ES-I3 (cell line): ENCODE measurements at regions not wholly inside any gene's neighbourhood (a gene's known extent, or its start where the extent isn't known, plus 50 kb on each side); places are given as distances from the start of the nearest gene placed in this dataset.
"Not testable (repeated sequence)": the region's sequence is repeated elsewhere in the genome, so short reads cannot be mapped to it uniquely, and the experiment has no call there.

Experiments used
- H3K36me3 ChIP-seq: 2 replicates; pipeline ENCODE4 v1.6.1; 2013; ENCODE audit warnings: mild to moderate bottlenecking, low read length, control low read depth, moderate library complexity; ENCODE audit not compliant: insufficient read depth
- H3K4me1 ChIP-seq: 2 replicates; pipeline ENCODE4 v1.6.1; 2013; ENCODE audit warnings: mild to moderate bottlenecking, control low read depth, low read length; ENCODE audit not compliant: insufficient read depth
- H3K9ac ChIP-seq: 2 replicates; pipeline ENCODE4 v1.6.1; 2013; ENCODE audit warnings: low read depth, mild to moderate bottlenecking, low read length, moderate library complexity
- H3K9me3 ChIP-seq: 2 replicates; pipeline ENCODE4 v1.6.1; 2013; ENCODE audit warnings: mild to moderate bottlenecking, low read length, moderate library complexity; ENCODE audit not compliant: control insufficient read depth, insufficient read depth

DNA sequence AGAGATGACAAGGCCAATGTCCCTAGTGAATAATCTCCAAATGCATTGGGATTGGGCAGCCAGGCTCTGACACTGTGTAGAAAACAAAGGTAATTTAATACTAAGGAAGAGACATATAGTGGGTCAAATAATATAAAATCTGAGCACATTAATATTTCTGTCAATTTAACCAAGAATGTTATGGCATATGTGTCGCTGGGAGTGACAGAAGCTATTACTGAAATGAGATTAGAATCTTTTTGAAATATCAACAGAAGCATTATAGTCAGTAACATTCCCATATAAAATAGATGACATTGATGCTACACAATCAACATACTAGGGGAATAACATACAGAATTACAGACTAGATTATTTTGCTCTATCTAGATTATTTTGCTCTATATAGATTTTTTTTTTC lies 114.0 kb downstream of the BLID start:
- Histone ChIP-seq H3K4me1 (no peaks in the 10 kb centered on the region), H3K36me3 (no peaks in the 10 kb centered on the region), H3K9me3 (no peaks in the 10 kb centered on the region), H3K9ac (no peak overlapping the region)

DNA sequence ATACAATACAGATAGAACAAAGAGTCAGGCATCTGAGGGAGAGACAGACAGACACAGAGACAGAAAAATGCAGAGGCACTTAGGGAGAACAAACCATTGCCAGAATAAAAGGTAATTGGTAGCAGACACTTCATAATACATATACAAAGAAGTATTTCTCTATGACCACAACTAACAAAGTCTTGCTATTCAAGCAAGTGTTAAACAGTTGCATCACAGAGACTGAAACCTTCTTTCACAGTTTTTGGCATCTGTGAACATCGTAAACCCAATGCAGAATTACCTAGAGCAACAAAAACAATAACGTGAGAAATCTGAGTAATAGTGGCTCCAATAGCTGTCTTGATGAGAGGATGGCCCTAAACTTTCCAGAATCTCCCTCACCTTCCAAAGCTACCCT lies 116.4 kb downstream of the BLID start:
- no peaks in the 10 kb centered on the region for H3K9me3 ChIP-seq
- H3K4me1 ChIP-seq, result no peaks in the 10 kb centered on the region
- H3K36me3 ChIP-seq, result no peaks in the 10 kb centered on the region
- no peak overlapping the region for H3K9ac ChIP-seq

DNA sequence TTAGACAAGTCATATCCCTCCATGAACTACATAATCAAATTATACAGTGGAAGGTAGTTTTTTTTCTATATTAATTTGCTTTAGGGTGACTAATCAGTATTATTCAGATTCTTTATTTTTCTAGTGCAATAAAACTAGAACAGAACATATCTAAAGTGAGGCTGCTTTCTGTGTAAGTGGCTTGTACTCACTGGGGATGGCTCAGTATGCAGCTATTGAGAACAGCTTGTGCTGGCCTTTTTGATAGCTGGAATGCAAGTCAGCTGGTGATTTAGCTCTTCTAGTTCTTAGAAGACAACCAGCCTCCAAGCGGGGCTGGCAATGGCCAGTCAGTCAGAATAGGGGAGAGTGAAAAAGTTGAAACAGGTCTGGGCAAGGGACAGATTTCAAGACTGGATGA lies 119.4 kb downstream of the BLID start:
- Histone ChIP-seq H3K4me1 (no peaks in the 10 kb centered on the region), H3K9ac (no peak overlapping the region), H3K36me3 (no peaks in the 10 kb centered on the region), H3K9me3 (no peaks in the 10 kb centered on the region)

DNA sequence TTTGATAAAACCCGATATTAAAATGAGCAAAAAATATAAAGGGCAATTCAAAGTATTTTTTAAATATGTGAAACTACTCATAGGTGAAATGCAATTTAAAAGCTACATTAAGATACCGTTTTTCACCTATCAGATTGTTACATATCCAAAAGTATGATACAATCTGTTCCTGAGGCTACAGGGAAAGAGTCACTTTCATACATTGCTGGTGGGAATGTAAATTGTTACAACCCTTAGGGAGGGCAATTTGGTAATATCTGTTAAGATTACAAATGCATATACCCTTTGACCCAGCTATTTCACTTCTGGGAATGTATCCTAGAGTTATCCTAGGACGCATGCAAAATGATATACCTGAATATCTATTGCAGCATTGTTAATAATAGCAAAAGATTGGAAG lies 132.1 kb downstream of the BLID start:
- Histone ChIP-seq H3K36me3 (no peaks in the 10 kb centered on the region), H3K9me3 (no peaks in the 10 kb centered on the region), H3K4me1 (no peaks in the 10 kb centered on the region), H3K9ac (no peak overlapping the region)

DNA sequence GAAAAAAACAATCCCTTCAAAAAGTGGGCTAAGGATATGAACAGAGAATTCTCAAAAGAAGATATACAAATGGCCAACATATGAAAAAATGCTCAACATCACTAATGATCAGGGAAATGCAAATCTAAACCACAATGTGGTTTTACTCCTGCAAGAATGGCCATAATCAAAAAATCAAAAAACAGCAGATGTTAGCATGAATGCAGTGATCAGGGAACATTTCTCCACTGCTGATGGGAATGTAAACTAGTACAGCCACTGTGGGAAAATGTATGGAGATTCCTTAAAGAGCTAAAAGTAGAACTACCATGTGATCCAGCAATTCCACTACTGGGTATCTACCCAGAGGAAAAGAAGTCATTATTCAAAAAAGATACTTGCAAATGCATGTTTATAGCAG lies 138.1 kb downstream of the BLID start:
- H3K36me3 ChIP-seq, H3K9me3 ChIP-seq, H3K4me1 ChIP-seq, H3K9ac ChIP-seq: not testable (repeated sequence)

DNA sequence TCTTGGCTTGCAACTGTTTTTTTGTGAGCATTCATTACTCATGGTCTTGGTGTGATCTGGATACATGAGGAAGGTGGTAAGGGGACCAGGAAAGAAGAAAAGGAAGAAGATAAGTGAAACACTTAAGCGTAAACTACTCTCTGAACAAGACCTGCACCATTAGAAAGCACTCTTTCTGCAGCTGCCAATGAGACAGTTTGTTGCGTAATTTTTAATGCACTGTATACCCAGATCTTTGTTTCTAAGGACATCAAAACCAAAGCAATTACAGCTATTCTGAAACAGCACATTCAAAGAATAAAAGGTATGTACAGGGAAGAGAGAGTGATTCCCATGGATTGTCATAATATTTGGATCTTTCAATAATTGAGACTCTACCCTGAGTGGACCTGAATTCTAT lies 147.4 kb downstream of the BLID start:
- Histone ChIP-seq H3K4me1 (0 out of 2 replicates have a peak, but pooled peaks cover 5% of the 10 kb centered on the region), H3K9me3 (no peaks in the 10 kb centered on the region), H3K36me3 (no peaks in the 10 kb centered on the region), H3K9ac (no peak overlapping the region)

DNA sequence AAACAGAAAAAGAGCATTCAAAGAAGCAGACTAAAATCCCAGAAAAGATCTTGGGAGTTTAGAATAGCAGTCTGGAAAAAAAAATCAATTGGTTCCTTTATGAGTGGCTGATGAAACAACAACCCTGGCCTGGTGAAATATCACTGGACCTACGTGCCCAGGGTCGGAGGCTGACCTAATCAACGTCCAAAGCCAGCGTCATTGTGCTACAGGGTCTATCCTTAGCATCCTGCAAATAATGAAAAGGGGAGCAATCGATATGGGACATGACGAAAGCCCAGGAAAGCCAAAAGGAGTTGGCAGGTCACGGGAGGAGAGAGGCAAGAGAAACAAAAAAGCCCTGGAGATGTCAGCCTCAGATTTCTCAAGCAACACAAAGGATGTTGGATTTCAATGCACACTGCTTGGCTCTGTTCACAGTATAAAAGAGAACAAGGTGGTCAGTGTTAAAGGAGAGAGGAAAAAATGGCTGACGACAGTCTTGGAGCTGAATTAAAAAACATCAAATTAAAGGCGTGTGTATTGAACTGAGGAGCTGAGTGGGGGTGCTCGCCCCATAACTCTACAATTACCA lies 148.8 kb downstream of the BLID start:
- Histone ChIP-seq H3K36me3 (no peaks in the 10 kb centered on the region), H3K9me3 (no peaks in the 10 kb centered on the region), H3K4me1 (0 out of 2 replicates have a peak, but pooled peaks cover 5% of the 10 kb centered on the region), H3K9ac (no peak overlapping the region)

DNA sequence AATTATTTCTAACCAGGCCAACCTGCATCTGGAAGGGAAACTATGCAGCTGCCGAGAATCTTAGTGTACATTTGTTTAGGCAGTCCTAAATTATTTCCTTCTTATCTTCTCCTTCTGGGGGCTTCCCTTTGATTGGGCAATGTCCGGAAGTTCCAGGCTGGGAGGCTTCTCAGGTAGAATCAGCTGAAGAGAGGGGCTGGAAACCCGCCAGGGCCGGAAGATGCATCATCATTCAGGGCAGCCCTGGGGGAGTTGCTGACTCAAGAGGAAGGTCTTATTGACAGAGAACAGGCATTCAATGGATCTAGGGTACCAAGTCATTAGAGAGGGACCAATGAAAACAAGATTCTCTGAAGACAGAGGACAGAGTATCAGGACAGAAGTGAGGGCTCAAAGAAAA lies 150.7 kb downstream of the BLID start:
- Histone ChIP-seq H3K36me3 (no peaks in the 10 kb centered on the region), H3K4me1 (0 out of 2 replicates have a peak, but pooled peaks cover 5% of the 10 kb centered on the region), H3K9me3 (no peaks in the 10 kb centered on the region), H3K9ac (no peak overlapping the region)

DNA sequence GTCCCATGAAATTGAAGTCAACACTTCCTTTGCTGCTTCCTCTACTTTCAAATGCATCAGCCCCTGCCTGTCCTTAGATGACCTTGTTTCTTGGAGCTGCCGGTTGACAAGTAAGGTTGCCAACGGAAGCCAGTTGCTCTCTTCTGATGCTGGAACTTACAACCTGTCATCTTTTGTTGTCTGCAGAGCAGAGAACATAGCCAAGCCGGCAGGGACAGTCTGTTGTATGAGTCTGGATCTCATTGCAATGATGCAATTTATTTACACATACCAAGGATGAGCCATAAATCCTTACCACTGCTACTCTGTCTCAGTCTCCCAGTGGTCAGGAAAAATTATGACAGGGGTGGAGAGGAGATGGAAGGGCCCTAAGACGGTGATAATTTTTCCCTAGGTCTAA lies 151.4 kb downstream of the BLID start:
- Histone ChIP-seq H3K9me3 (no peaks in the 10 kb centered on the region), H3K36me3 (no peaks in the 10 kb centered on the region), H3K9ac (no peak overlapping the region), H3K4me1 (0 out of 2 replicates have a peak, but pooled peaks cover 5% of the 10 kb centered on the region)

DNA sequence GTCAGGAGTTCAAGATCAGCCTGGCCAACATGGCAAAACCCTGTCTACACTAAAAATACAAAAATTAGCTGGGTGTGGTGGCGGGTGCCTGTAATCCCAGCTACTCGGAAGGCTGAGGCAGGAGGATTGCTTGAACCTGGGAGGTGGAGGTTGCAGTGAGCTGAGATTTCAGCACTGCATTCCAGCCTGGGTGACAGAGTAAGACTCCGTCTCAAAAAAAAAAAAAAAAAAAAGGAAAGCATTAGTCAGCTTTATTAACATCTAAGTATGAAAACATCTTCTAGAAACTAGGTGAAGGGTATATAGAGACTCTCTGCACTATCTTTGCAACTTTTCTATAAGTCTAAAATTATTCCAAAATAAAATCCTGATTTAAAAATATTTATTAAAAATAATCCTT lies 152.2 kb downstream of the BLID start:
- not testable (repeated sequence) for H3K9ac ChIP-seq, H3K4me1 ChIP-seq, H3K9me3 ChIP-seq, H3K36me3 ChIP-seq

DNA sequence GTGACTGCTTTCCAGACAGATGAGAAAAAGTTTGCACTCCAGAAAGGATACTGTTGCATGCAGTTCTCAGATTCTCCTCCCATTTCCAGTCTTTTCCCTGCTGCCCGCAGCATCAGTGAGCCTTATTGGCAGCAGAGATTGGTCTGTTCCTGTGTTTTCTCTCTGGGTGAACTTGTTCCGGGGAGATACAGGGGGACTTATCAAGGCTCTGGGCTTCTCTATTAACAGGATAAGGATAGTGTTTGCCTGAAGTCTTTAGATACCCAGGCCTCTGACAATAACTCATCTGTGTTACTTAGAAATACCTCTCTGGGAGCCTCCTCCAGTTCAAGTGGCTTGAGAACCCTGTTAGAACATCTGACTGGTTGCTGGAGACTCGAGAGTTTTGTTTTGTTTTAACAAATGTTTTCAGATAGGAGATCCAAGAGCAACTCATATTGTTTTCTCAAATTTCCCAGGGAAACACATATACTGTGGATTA lies 154.7 kb downstream of the BLID start:
- H3K36me3 ChIP-seq, result no peaks in the 10 kb centered on the region
- H3K9me3 ChIP-seq, result no peaks in the 10 kb centered on the region
- no peak overlapping the region for H3K9ac ChIP-seq
- H3K4me1 ChIP-seq, result 0 out of 2 replicates have a peak, but pooled peaks cover 5% of the 10 kb centered on the region

DNA sequence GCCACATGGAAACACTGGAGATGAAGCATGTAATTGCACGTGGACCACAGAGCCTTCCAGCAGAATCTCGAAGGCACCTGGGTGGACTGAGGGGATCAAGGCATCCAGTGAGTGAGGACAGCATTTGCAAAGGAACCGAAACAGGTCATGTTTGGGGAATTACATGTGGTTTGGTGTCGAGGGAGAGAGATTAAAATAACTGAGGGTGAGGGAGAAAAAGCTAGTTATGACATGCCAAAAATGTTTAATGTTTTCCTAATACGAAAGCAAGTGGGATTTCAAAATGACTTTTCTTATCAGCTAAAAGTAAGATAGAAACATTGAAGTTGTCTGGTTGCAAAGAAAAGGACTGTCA lies 157.1 kb downstream of the BLID start:
- H3K9me3 ChIP-seq, result no peaks in the 10 kb centered on the region
- H3K4me1 ChIP-seq, result no peaks in the 10 kb centered on the region
- H3K36me3 ChIP-seq, result no peaks in the 10 kb centered on the region
- H3K9ac ChIP-seq, result no peak overlapping the region

DNA sequence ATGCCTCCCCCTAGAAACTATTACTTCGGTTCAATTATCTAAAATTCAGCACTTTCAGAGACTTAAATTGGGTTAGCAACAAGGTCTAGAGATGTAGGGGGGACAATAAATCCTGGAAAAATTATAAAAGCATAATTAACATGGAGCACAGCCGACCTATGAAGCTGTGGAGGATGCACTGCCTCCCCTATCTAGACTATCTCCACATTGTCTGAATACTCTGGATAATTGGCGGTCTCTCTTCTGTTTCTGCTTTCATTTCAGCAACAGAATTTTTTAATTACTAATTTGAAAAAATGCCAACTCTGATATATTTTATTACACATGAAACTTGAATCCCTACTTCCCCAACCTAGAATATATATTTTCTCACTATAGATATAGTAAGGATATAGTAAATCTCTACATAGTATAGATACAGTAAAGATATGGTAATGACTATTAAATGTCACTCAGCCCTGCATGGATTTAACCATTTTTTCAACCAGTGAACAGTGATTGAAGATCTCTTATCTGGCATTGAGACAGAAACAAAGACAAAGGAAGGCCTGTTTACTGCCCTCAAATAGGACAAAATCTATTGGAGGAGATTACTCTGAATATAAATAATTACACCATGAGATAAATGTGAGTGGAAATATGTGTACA lies 157.6 kb downstream of the BLID start:
- Histone ChIP-seq H3K9me3 (no peaks in the 10 kb centered on the region), H3K9ac (no peak overlapping the region), H3K4me1 (no peaks in the 10 kb centered on the region), H3K36me3 (no peaks in the 10 kb centered on the region)

DNA sequence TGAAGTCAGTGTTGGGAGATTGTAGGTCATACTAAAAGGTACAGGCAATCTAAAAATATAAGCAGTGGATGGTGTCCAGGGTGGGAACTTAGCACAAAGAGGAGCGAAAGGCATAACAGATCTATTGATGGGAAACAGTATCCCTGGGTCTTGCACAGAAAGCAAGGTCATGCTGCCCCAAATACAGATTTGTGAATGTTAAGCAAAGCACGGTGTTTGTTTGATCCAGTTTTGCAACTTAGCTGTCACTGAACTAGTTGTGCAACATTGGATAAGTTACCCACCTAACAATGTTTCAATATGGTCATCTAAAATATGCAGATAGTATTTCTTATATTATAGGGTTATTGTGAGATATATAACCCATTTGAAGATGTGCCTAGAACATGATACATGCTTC lies 162.9 kb downstream of the BLID start:
- no peaks in the 10 kb centered on the region for H3K36me3 ChIP-seq
- H3K9me3 ChIP-seq, result no peaks in the 10 kb centered on the region
- H3K9ac ChIP-seq, result no peak overlapping the region
- H3K4me1 ChIP-seq, result no peaks in the 10 kb centered on the region

DNA sequence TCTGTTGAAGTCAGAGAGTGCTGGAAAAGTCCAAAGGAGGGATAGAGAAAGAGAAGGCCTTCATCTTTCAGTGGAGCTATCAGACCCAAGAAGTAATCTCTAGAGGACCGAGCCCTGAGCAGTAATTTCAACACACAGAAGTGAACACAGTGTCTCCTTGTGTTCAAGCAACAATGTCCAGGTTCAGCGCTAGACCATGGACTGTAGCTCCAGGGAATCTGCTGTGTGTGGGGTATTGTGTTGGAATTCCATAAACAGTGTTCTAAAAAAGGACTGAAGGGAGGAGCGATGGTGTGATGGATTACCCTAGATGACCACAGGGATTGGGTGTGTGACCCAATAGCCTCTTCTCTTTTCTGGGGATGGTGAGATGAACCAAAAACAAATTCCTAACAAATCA lies 165.9 kb downstream of the BLID start:
- no peaks in the 10 kb centered on the region for H3K9me3 ChIP-seq
- H3K36me3 ChIP-seq, result no peaks in the 10 kb centered on the region
- no peaks in the 10 kb centered on the region for H3K4me1 ChIP-seq
- no peak overlapping the region for H3K9ac ChIP-seq
